Left lobe of liver (tissue), 2 donors: ENCODE measurements at regions not wholly inside any gene's neighbourhood (a gene's known extent, or its start where the extent isn't known, plus 50 kb on each side); places are given as distances from the start of the nearest gene placed in this dataset.

Source experiments
- ATAC-seq: fragments of 200-7000 bp; cut with Tn5 transposase; one replicate; pipeline ENCODE4 v1.9.1; 2020; ENCODE audit warnings: mild to moderate bottlenecking, moderate library complexity
- DNase-seq: peaks from one replicate; pipeline ENCODE4 v3.0.0-alpha.2; 2020; ENCODE audit warnings: low spot score
- donor health status: DM: no; HTN: no; CAD: no; lungs with moderate emphysema.
- donor health status: DM: no; HTN: yes; CAD: no.

- peak; percentile 91 for DNase-seq
- ATAC-seq = peak; percentile 88
Measured at GRCh38 chr9:89655990-89656657, 51.3 kb downstream of the GADD45G start.

GRCh38 chr9:89657295-89657694, 52.5 kb downstream of the GADD45G start:
- ATAC-seq (no peak), DNase-seq (no peak)

- ATAC-seq = no peak
- no peak for DNase-seq
Measured at GRCh38 chr9:89657765-89658164, 53.0 kb downstream of the GADD45G start.

GRCh38 chr9:89658401-89658800, 53.6 kb downstream of the GADD45G start:
- ATAC-seq = no peak
- DNase-seq = no peak

DNA sequence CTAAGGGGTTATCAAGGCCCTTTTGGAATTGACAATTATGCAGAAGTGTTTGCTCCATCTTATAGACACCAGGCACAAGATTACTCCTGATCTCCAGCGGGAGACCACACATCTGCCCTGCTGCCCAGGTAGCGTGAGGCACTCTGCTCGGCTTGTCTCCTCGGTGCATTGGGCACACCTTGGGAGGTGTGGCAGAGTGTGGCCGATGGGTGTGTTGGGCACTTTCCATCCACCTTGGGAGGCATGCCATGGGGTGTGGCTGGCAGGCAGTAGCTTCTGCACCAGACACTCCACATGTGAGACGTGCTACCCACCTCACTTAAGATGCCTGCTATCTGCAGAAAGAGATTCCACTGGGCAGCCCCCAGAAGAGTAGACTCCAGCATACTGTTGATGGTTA, 54.1 kb downstream of the GADD45G start:
- DNase-seq = no peak
- ATAC-seq = no peak

- ATAC-seq (no peak), DNase-seq (no peak)
Measured at GRCh38 chr9:89659473-89659872, 54.7 kb downstream of the GADD45G start.

- DNase-seq = no peak
- no peak for ATAC-seq
Measured at GRCh38 chr9:89659891-89660685, 55.3 kb downstream of the GADD45G start.

DNA sequence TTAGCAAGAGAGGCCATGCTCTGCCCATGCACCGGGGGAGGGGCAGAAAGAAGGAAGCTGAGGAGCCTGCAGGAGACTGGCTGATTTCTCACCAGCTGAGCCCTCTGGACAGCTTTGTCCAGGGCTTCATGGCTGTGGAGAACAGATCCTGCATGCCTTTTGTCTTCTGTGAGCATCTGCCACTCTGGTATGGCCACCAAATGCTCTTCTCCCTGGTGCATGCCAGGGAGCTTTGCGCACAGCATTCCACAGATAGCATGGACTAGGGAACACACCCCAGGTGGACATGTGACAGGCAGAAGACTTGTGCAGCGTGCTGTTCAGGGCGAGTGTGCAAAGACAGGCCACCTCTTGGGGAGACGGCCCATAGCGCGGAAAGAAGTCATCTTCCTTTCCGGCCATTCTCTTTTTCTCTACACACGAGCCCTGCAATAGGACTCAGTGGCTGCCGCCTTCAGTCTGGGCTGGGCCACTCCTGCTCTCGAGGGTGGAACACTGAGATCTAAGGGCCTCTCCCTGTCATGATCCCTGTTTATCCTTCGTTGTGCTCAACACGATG, 56.7 kb downstream of the GADD45G start:
- DNase-seq (no peak), ATAC-seq (peak; percentile 29)

DNA sequence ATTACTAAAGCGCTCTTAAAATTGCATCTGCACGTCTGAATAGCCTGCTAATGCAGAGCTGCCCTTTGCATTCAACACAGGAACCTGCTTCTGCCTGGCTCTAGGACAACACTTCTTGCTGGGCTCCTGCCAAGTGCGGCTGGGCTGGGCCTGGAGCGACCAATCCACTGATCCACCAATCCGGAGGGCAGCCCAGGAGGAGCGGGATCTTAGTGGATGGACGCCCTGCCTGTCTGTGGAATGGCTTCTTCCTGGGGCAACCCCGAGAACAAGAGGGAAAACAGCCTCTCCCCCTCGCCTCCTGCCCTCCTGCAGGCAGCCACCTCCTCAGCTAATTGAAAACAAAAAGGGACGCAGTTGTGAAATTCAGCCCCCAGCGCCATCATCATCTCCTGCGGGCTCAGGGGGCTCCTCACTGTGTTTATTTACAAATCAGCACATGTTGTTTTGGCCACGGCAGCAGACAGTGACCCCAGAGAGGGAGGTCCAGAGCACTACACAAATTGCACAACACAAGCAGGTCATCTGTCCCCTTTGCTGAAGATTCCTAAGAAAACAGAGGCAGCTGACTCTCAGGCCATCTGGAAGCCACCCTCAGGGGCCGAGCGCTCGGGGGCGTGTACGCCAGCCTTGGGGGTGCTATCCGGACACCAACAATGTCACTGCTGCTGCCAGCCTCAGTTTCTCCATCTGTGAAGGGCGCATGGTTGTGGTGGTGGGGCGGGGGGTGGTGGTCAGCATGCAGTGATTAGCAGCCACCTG, 57.3 kb downstream of the GADD45G start:
- DNase-seq = peak; percentile 99
- ATAC-seq = peak; percentile 86

DNA sequence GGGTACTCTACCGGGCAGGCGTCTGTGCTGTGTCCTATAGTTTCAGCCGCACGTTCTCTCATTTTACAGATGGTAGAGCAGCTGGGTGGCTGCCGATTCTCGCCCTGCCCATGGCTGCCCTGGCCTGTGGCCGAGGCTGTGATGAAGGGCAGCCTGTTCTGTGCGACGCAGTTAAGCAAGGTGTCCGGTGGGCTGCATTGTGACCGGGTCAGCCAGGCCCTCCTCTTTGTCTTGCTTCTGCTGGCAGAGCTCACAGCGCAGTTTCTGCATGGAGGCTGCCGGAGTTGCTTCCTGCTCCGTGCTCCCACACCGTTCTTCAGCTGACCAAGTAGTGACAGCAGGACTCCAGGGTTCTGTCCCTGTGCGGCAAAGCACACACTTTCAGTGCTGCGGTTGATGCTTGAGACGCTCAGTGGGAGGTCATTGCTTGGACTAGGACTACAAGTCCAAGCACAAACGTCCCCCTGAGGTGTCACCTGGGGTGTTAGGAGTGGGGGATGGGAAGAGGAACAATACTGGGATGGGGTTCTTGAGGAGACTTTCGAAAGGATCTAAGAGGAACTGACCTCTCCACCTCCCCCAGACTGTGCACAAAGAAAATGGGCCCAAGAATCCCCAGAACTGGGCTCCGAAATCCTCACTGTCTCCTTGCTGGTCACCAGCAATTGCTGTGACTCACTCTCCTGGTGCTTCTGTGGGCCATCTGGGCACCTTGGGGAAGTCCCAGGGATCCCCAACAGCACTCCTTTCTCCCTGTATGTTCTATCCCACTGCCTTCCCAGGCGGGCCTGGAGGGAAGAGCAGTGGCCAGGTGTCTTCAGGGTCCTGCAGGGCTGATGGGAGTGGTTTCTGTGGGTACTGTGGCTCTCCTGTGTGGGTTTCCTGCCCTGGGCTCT, 58.2 kb downstream of the GADD45G start:
- DNase-seq (no peak), ATAC-seq (no peak)

- ATAC-seq = no peak
- DNase-seq = no peak
Measured at GRCh38 chr9:89663614-89663970, 58.8 kb downstream of the GADD45G start.

GRCh38 chr9:89664010-89664409, 59.2 kb downstream of the GADD45G start:
- DNase-seq = no peak
- no peak for ATAC-seq

GRCh38 chr9:89664896-89665329, 60.1 kb downstream of the GADD45G start:
- DNase-seq = peak; percentile 88
- ATAC-seq = peak; percentile 45

GRCh38 chr9:89666364-89666763, 61.6 kb downstream of the GADD45G start:
- DNase-seq (no peak), ATAC-seq (no peak)

DNA sequence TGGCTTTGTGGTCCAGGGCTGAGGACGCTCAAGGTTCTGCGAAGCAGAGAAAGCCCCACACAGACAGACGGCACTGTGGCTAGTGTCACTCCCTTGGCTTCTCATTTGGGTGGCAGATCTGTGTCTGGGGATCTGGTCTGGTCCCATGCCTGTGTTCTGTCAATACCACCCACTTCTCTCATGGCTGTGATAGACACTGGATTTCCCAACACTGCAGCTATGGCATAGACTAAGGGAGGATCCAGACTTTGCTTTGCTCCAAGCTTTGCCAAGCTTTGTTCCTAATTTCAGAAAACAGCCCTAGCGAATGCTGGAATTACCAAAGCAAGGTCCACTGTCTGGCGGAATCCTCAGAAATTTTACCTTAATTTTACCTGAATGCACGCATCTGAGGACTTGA, 62.1 kb downstream of the GADD45G start:
- DNase-seq = peak; percentile 73
- peak; percentile 34 for ATAC-seq

- DNase-seq (peak; percentile 75), ATAC-seq (peak; percentile 51)
Measured at GRCh38 chr9:89667726-89668125, 62.9 kb downstream of the GADD45G start.

DNA sequence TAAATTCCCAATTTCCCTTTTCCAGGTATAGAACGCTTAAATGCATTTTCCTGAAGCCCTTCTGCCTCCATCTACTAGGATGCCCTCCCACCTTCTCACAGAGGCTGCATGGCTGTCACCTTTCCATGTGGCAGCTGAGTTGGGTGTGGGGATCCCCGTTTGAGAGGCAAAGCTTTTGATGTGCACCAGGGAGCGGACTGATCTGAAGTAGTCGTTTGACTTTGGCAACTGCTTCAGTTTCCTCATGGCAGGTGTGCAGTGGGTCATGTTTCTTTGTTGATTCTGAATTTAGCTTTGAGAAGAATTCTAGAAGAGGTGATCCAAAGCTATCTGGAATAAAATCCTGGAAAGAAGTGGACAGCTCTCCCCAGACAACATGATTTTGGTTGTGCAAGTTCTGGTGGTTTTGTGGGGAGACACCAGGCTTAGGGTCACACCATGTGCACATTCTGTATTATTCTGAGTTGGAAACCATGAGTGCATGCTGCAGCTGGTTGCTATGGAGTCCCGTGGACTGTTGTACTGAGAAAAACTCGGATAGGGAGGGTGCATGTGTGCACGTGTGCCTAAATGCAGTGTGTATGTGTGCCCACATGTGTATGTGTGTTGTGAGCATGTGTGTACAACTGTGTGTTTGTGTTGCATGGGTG, 63.5 kb downstream of the GADD45G start:
- ATAC-seq = no peak
- DNase-seq = no peak

GRCh38 chr9:89668866-89669246, 64.0 kb downstream of the GADD45G start:
- no peak for ATAC-seq
- DNase-seq = no peak

DNA sequence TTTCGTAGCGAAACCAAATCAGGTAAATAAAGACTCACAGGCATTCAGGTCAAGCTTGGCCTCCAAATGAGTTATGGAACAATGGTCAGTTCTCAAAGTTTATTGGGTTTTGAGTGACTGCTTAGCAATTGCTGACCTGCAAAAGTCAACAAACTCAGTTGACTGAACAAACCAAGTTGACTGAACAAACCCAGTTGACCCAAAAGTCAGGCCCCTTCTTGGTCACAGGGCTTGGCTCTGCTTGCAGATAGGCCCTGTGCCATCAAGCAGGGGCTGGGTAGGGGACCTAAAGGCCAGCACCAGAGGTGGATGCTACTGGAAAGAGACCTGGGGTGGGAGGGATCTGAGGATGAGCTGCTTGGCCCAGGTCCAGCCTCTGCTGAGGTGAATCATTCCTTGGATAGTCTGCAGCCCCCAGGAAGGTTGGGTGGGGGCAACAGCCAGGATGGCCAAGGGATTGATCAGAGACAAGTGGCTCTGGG, 64.6 kb downstream of the GADD45G start:
- peak; percentile 56 for ATAC-seq
- peak; percentile 83 for DNase-seq

DNA sequence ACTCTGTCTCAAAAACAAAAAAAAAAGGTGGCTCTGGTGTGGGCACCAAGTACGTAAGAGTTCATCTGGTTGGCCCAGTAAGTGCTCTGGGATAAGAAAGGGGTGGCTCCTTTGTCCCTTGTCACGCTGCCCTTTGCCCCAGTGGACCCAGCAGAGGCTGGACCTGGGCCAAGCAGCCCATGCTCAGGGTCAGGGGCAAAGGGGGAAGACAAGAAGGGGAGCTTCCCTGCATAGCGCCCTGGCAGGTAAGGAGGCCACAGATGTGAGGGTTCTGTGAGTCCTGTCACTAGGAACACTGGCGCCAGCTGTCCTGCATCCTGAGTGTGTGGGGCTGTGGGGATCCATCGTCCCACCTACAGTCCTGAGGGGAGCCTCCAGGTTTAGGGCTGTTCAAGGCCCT, 65.3 kb downstream of the GADD45G start:
- ATAC-seq = peak; percentile 13
- DNase-seq = no peak
